Superior temporal gyrus (tissue), 1 donor: ENCODE measurements at regions not wholly inside any gene's neighbourhood (a gene's known extent, or its start where the extent isn't known, plus 50 kb on each side); places are given as distances from the start of the nearest gene placed in this dataset.

Experiments
- DNase-seq: peaks from one replicate; pipeline ENCODE4 v3.0.0-alpha.2; 2016; ENCODE audit errors: extremely low spot score

GRCh38 chr7:155138204-155138603, 68.1 kb downstream of the HTR5A start:
- no peak for DNase-seq

- no peak for DNase-seq
These were observed 71.4 kb downstream of the HTR5A start for GRCh38 chr7:155141562-155141961.

GRCh38 chr7:155143381-155143780, 73.3 kb downstream of the HTR5A start:
- no peak for DNase-seq

- DNase-seq = no peak
These were observed 74.2 kb downstream of the HTR5A start for GRCh38 chr7:155144371-155144770.

- no peak for DNase-seq
These were observed 75.5 kb downstream of the HTR5A start for GRCh38 chr7:155145477-155146255.

- DNase-seq = no peak
These were observed 77.0 kb downstream of the HTR5A start for GRCh38 chr7:155147172-155147571.

- DNase-seq = no peak
These were observed 77.5 kb downstream of the HTR5A start for GRCh38 chr7:155147624-155148023.

GRCh38 chr7:155153676-155154075, 83.6 kb downstream of the HTR5A start:
- no peak for DNase-seq

- no peak for DNase-seq
These were observed 84.5 kb downstream of the HTR5A start for GRCh38 chr7:155154586-155154985.

- DNase-seq = no peak
These were observed 91.6 kb downstream of the HTR5A start for GRCh38 chr7:155161690-155162089.

GRCh38 chr7:155162422-155162821, 92.3 kb downstream of the HTR5A start:
- DNase-seq = no peak

GRCh38 chr7:155163696-155164095, 93.6 kb downstream of the HTR5A start:
- DNase-seq = no peak

GRCh38 chr7:155164316-155164715, 94.2 kb downstream of the HTR5A start:
- no peak for DNase-seq

- no peak for DNase-seq
These were observed 96.0 kb downstream of the HTR5A start for GRCh38 chr7:155166108-155166507.

GRCh38 chr7:155166673-155167370, 96.7 kb downstream of the HTR5A start:
- peak; percentile 18 for DNase-seq

GRCh38 chr7:155167706-155168365, 97.7 kb downstream of the HTR5A start:
- DNase-seq = no peak

GRCh38 chr7:155168597-155169480, 98.7 kb downstream of the HTR5A start:
- DNase-seq = no peak

- no peak for DNase-seq
These were observed 99.5 kb downstream of the HTR5A start for GRCh38 chr7:155169498-155170065.

GRCh38 chr7:155170331-155170730, 100.2 kb downstream of the HTR5A start:
- no peak for DNase-seq

GRCh38 chr7:155172141-155172540, 102.0 kb downstream of the HTR5A start:
- DNase-seq = no peak

GRCh38 chr7:155173905-155174304, 103.8 kb downstream of the HTR5A start:
- no peak for DNase-seq
